HG03565 (cell line): ENCODE measurements at regions not wholly inside any gene's neighbourhood (a gene's known extent, or its start where the extent isn't known, plus 50 kb on each side); places are given as distances from the start of the nearest gene placed in this dataset.
"Not testable (repeated sequence)": the region's sequence is repeated elsewhere in the genome, so short reads cannot be mapped to it uniquely, and the experiment has no call there.

Experiments
- ATAC-seq: cut with Tn5 transposase; IDR thresholded peaks from one replicate; pipeline ENCODE4 v1.9.1; 2021; ENCODE audit warnings: mild to moderate bottlenecking, moderate library complexity; ENCODE audit not compliant: unreplicated experiment

DNA sequence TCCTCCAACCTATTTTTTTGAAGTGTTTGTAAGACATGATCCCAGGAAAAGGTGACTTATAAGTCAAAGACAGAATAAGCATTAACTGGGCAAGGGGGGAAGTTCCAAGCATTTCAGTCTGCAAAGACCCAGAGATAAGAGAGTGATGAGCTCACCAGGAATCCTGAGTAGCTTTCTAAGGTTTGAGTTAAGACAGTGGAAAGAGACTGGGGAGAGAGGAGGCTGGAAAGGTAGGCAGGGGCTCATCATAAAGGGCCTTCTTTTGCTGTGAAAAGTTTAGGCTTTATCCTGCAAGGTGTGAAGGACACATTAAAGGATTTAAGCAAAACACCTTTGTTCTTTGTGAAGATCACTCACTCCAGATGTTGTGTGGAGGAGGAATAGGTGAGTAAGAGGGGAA lies 438.8 kb downstream of the CHL1 start:
- ATAC-seq: no peak

DNA sequence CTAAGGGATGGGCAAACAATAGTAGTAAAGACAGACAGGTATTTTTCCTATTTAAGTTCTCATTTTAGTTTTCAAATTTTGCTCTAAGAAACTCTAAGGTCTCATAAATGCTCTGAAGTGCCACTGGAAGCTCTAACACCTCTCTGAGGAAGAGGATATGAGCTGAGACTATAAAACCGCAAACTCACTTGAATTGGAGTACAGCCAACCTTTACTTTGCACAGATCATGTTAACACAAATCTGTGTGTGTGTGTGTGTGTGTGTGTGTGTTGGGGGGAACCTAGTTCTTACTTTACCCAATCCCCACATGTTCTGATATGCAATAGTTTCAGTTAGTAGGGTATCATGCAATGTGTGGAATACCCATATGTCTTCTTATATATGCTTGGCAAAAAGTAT lies 446.8 kb downstream of the CHL1 start:
- ATAC-seq: no peak

DNA sequence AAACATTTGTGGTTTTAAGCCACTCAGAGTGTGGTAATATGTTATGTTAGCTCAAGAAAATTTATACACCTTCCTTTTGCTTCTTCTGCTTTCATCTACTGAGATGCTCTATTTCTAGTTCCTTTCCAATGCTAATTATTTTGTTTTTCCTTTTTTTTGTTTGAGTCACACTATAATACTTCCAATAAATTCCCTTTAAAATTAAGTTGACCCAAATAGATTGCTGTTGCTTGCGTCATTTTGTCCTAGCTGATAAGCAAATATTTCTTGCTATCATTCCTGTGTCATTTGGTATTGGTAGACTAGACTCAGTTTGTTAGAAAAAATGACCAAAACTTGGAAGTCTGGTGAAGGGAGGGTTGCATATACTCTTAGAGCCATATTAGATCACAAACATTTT lies 437.0 kb upstream of the CNTN6 start:
- ATAC-seq: no peak

DNA sequence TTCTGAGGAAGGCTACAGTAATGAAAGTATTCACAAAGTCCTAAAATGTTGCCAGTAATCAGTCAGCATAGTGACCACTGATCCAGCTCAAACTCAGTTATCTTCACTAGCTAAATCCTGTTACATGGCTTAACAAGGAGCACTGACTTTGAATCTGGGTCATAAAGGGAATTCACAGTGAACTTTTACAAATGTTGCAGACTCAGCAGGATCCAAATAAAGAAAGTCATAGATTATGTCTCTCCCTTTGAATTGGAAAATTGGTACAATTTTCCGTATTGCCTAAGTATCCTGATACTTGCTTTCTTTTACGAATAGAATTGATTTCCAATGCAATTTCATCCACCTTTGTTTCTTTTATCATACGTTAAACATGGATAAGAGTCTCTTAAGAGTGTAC lies 431.5 kb upstream of the CNTN6 start:
- no peak for ATAC-seq

DNA sequence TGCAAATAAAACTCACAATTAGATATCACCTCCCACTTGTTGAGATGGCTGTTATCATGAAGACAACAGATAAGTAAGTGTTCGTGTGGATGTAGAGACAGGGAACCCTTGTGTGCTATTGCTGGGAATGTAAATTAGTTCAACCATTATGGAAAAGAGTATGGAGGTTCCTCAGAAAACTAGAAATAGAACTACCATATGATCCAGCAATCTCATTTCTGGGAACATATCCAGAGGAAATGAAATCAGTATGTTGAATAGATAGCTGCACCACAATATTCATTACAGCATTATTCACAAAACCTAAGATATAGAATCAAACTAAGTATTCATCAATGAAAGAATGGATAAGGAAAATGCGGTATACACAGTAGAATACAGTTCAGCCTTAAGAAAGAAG lies 418.7 kb upstream of the CNTN6 start:
- no peak for ATAC-seq

DNA sequence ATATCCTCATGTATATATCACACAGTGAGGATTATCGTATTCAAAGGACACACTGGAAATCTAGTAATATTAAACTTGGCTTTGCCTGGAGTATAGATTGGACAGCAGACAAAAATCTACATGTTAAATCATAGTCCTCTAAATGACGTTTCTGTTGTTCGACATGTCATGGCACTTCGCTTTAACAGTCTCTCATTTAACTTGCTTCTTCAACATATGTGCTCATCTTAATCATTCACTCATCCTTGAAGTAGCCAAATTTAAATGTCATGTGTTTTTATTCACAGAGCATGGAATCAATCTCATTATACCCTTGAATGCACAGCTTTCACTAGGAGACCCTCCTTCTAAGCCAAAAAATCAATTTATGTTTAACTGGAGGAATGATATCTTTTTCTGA lies 417.0 kb upstream of the CNTN6 start:
- ATAC-seq: no peak

DNA sequence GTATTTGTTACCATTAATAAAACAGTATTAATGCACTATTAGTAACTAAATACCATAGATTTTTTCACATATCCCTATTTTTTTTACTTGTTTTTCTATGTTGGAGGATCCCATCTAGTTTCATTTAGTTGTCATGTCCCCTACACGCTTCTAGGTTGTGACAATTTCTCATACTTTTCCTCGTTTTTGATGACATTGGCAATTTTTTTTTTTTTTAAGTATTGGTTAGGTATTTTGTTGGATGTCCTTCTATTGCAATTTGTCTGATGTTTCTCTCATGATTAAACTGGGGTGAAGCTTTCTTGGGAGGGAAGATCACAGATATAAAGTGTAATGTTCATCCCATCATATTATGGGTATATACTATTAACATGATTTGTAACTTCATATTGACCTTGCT lies 409.1 kb upstream of the CNTN6 start:
- no peak for ATAC-seq

DNA sequence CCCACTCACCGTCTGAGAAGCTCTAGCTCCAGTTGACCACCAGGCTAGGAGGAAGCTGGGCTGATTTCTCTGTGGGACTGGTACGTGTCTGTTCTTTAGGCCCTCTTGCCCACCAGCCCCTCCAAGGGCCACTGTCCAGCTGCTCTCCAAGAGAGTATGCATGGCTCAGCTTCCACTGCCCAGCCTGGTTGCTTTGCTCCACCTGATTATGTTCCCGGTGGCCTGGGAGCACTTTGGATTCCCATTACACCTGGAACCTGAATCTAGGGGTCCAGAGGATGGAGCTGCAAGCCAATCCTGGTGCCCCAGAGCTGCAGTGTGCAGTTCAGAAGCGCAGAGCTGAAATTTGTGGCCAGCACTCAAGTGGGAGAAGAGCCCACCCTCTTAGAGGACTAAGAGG lies 402.1 kb upstream of the CNTN6 start:
- no peak for ATAC-seq

DNA sequence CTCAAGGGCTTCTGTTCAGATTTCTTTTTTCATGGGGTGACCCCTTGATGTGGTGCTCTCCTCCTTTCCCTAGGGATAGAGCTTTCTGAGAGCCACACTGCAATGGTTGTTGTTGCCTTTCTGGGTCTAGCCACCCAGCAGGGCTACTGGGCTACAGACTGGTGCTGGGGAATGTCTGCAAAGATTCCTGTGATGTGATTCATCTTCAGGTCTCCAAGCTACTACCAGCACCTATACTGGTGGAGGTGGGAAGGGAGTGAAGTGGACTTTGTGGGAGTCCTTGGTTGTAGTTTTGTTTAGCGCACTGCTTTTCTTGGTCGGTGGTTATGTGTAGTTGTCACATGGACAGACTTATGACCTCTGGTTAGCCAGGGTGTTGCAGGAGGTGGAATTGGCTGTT lies 392.3 kb upstream of the CNTN6 start:
- ATAC-seq: no peak

DNA sequence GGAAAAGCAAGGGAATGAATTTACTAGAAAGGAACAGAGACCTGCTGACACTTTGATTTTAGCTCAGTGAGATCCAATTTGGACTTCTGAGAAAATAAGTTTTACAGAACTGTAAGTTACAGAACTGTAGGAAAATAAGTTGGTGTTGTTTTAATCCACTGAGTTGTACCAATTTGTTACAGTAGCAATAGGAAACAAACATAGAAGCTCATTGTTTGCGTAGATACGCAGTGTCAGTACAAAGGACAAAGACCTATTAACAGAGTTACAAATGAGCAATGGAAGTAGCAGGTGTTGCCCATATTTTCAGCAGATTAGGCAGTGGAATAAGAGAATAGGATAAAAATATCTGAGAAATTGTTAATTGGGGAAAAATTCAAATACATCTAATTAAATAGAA lies 385.8 kb upstream of the CNTN6 start:
- ATAC-seq: no peak

DNA sequence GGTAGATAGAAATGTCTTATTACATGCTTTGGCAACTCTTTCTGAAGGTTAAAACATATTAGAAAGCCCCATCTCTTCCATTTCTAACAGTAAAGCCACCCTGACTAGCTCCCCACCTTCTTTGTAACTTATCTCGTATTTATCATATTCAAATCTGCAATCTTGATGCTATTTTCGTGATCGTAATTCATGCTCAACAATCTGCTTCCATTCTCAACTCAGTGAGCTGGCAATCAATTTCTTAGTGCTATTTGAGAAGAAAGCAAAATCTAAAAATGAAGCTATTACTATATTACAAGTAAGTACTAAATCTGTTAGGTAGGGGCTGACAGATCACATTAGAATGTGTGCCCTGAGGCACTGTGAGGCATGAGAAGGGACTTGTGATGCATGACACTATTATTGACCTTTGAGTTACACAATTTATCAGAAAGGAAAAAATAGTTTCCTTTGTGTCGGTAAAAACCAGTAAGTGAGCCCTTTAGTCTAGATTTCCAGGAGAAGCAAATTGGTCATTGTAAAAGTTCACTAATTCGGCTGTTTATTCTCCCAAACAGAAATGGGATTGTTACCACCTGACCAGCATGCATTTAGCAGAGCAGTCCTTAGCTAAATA lies 379.7 kb upstream of the CNTN6 start:
- ATAC-seq: no peak

DNA sequence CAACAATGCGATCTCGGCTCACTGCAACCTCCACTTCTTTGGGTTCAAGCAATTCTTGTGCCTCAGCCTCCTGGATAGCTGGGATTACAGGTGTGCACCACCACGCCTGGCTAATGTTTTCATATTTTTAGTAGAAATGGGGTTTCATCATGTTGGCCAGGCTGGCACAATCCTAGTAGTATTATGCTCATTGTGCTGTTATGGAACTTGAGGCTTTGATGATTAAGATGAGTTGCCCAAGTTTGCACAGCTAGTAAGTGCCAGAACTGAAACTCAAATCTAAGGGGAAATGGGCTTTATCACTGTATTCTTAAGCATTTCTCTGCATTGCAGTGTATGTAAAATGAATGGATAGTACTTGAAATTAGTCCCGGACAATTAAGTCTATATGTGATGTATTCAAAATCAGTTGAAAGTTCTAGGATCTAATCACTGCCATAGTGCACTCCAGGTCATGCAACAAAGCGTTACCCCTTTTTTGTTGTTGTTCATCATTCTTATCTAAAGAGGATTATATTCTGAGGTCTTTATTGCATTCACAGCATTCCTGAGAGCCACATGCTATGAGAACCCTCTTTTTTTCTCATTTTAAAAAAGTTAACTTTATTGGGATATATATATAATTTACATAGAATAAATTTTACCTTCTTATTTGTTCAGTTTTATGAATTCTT lies 378.7 kb upstream of the CNTN6 start:
- ATAC-seq: no peak

DNA sequence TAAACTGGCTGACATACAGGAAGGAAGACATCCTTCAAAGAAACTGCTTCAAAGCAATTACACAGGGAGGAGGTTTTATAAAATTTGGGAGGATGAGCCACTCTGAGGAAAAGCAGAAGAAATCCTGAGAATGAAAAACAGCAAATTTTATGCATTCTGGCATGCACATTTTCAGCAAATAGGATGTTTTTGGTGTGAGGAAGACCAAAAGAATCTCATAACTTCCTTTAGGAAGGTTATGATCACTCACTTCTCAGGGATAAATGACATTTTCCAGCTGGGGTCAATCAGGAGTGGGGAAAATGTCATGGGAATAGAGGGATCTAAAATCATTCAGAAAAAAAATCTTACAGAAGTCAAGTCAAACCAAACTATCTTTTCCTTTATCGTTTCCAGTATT lies 371.7 kb upstream of the CNTN6 start:
- ATAC-seq: no peak

DNA sequence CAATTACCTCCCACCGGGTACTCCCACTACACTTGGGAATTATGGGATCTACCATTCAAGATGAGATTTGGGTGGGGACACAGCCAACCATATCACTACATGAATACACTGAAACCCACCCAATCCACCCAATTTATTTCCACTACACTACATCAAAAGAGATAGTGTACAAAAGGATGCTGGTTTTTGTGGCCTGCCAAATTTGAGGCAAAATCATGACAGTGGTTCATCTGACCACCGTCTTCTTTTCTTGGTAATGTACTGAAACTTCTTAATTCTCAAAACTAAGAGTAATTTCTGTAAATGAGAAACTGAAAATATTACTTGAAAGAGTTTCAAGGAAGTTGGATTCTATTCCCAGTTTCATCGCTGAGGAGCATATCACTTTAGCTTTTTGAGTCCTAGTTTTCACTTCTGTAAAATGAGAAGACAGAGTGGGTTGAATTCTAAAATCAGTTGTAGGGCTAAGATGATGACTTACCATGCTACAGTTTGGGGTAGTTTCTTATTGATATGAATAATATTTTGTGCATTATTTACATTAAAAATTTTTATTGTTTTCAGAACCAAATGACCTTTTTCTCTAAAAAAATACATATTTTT lies 360.4 kb upstream of the CNTN6 start:
- no peak for ATAC-seq

DNA sequence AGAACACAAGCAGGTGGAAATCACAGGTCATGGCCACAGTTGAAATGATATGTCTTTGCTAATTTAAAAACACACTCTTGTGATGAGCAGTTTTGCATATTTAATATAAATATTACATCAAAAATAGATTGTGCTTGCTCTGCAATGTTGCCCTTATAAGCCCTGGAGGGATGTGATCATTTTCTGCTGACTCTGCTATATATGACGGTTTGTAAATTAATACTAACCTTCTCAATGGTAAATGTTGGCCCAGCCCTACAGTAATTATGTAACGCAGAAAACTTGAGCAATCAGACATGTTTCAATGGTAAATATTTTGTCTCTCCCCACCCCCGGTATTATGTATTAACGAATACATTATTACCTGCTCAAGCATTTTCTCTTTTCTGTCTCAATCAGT lies 359.5 kb upstream of the CNTN6 start:
- no peak for ATAC-seq

DNA sequence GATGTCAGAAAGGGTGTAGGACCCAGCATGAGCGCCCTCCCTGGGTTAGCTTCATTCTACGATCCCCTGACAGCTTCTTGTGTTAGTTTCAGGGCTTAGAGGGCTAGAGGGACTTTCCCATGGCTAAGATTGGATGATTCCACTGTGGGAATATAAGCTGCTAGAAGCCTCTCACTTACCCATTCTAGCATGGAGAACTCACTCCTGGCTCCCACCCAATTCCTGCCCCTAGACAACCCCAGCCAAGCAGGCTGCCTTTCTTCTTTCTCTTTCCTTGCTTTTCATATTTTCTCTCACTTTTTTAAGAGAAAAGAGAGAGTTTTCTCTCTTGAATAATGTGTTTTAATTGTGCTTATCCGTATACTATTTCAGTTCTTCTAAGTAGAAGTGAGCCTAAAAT lies 335.1 kb upstream of the CNTN6 start:
- ATAC-seq: no peak

DNA sequence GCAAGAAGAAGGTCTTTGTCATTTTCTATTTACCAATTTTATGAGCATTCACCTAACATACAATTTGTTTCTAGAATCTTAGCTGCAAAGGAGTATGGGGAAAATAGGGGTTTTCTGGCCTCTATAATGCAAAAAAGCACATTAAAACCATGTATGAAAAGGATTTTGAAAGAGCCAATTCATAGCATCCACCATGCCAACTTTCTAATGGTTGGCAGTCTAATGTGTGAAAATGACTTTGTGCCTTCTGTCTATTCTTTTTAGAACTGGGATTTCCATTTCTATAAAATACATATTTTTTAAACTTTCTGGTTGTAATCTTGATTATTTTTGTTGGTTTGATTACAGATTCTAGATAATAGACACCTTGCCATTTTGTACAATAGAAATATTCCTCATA lies 333.7 kb upstream of the CNTN6 start:
- ATAC-seq: no peak

DNA sequence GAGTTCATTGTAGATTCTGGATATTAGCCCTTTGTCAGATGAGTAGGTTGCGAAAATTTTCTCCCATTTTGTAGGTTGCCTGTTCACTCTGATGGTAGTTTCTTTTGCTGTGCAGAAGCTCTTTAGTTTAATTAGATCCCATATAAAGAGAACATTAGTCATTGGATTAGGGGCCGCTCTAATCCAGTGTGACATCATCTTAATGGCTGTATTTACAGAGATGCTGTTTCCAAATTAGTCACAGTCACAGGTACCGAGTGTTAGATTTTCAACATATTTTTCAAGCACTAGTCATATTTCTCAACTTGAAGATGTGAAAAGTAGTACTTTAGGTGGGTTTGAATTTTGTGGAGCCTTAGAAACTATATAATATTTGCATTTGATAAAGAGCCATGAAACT lies 319.4 kb upstream of the CNTN6 start:
- not testable (repeated sequence) for ATAC-seq

DNA sequence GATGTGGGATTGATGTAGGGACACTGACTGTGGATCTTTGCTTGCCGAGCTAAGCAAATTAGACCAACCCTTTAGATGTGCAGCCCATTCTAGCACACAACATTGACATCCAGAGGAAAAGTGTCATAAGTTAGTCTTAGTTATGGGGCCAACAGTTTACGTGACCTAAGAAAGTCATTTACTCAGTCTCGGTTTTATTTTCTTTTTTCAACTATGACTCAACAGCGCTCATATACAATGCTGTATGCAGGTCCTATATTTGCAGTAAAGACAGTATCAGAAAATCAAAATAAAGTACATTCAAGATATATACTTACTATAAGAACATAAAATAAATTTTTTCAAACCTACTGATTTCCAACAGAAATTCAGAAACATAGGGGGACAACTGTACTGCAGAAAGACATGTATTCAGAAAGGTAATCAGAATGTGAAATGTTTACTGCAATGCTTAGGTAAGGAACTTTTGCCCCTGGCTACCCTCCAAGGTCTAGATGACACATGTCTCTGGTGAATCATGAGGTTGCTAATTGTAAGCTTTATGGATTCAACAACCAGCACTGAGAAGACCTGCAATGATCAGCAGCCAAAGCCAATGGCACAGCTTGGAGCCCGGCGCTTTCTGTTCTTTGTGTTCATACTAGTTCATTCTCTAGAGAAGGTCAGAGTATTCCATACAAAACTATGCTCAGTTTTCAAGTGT lies 317.5 kb upstream of the CNTN6 start:
- no peak for ATAC-seq

DNA sequence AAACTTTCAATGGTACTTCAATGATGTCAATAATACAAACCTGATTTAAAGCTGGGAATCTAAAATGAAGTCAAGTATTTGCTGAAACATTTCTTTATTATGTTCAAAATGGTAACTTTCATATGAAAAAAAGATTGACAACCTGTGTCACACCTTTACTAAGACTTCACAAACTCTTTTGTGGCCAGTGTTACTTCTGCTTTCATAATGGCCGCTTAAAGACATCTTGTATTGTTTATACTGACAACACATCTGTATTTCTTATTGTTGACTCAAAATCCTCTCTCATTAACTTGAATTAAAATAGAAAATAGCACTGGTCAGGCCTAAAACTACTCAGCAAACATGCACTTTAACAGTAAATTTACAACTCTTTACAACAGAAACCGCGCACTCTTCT lies 312.3 kb upstream of the CNTN6 start:
- ATAC-seq: no peak

DNA sequence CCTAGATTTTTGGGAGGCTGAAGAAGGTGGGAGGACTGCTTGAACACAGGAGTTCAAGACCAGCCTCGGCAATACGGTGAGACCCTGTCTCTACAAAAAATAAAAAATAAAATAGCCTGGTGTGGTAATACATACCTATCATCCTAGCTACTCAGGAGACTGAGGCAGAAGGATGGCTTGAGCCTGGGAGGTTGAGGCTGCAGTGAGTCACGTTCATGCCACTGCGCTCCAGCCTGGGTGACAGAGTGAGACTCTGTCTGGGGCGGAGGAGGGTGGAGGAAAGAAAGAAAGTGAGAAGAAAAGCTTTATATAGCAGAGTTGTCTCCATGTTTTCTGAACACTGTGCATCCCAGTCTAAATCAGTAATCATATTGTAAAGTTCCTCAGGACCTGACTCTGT lies 301.4 kb upstream of the CNTN6 start:
- no peak for ATAC-seq

DNA sequence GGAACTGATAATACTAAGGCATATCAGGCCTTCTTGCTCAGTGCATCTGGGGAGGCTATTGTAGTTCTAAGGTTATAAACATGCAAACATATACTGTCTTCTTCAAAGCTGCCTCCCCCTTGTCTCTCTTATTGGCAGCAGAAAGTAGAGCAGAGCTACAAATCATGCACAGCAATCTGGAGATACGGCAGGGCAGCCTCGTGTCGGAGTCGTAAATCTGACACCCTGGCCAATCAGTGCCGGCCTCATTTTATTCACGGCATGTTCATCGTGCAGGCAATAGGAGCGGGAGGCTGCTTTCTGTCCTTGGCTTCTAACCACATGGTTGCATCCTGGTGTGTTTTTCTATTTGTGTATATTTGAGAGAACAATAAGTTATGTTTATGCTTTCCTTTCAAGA lies 300.2 kb upstream of the CNTN6 start:
- no peak for ATAC-seq
